Ovary (tissue), 3 donors: ENCODE measurements at regions not wholly inside any gene's neighbourhood (a gene's known extent, or its start where the extent isn't known, plus 50 kb on each side); places are given as distances from the start of the nearest gene placed in this dataset.

ENCODE experiments used
- CTCF ChIP-seq, 3 donors: fragments of 450-650 bp in 2 of 3; fragments of 200-600 bp in 1 of 3; IDR thresholded peaks; one replicate each; pipeline versions ENCODE4 v1.5.1 to v1.8.0; 2016 to 2022; ENCODE audit warnings: antibody characterized with exemption in 3 of 3, mild to moderate bottlenecking in 1 of 3
- POLR2A ChIP-seq: fragments of 450-650 bp; IDR thresholded peaks from one replicate; pipeline ENCODE4 v1.6.1; 2017; ENCODE audit warnings: antibody characterized with exemption, mild to moderate bottlenecking, moderate library complexity
- donor health status: DM: no; HTN: no; CAD: no.

- TF ChIP-seq CTCF (IDR thresholded peaks at IDR 0.05): no peak
- no peak for TF ChIP-seq POLR2A
Observed at GRCh38 chrX:14440106-14440505, 89.2 kb upstream of the GLRA2 start.
